Keratinocyte (primary cell): ENCODE measurements at regions not wholly inside any gene's neighbourhood (a gene's known extent, or its start where the extent isn't known, plus 50 kb on each side); places are given as distances from the start of the nearest gene placed in this dataset.

ENCODE experiments used
- DNase-seq: peaks from one replicate; pipeline ENCODE4 v3.0.0-alpha.2; 2011; ENCODE audit warnings: low read depth, missing footprints, low spot score
- FAIRE-seq: peaks from 2 replicates; lab custom pipeline; 2011; peaks lifted over from hg19 to GRCh38; lab: Jason Lieb, UNC
- H2AFZ ChIP-seq: 2 replicates; pipeline ENCODE4 v1.6.0; 2012; ENCODE audit warnings: low read length, control low read depth, inconsistent platforms; ENCODE audit not compliant: control insufficient read depth
- H3K27ac ChIP-seq: 2 replicates; pipeline ENCODE4 v1.5.1; 2011; ENCODE audit warnings: low read length; ENCODE audit not compliant: control insufficient read depth, insufficient read depth
- H3K27me3 ChIP-seq: 3 replicates; pipeline ENCODE4 v1.6.0; 2011; ENCODE audit warnings: low read length; ENCODE audit not compliant: control insufficient read depth, insufficient read depth; ENCODE audit errors: extremely low read depth
- H3K36me3 ChIP-seq, 2 experiments: 2 replicates in 1 of 2; 3 replicates in 1 of 2; pipeline ENCODE4 v1.5.1; 2011; ENCODE audit warnings: low read length in 2 of 2, mild to moderate bottlenecking in 1 of 2; ENCODE audit not compliant: control insufficient read depth in 2 of 2, insufficient read depth in 2 of 2; ENCODE audit errors: extremely low read depth in 1 of 2
- H3K4me1 ChIP-seq: 3 replicates; pipeline ENCODE4 v1.5.1; 2011; ENCODE audit warnings: low read length; ENCODE audit not compliant: control insufficient read depth, insufficient read depth; ENCODE audit errors: extremely low read depth
- H3K4me2 ChIP-seq: 3 replicates; pipeline ENCODE4 v1.6.0; 2011; ENCODE audit warnings: low read depth, low read length; ENCODE audit not compliant: control insufficient read depth, insufficient read depth; ENCODE audit errors: extremely low read depth
- H3K4me3 ChIP-seq, 3 experiments: fragments of 200-600 bp in 1 of 3; sonication (generic) in 1 of 3; 2 replicates in 2 of 3; 3 replicates in 1 of 3; pipeline ENCODE4 v1.5.1; 2011 to 2016; ENCODE audit warnings: low read length in 3 of 3, mild to moderate bottlenecking in 3 of 3, control low read depth in 2 of 3, inconsistent platforms in 1 of 3, low read depth in 1 of 3, mixed read lengths in 1 of 3, mixed run types in 1 of 3, moderate library complexity in 1 of 3; ENCODE audit not compliant: control insufficient read depth in 2 of 3, insufficient read depth in 2 of 3; ENCODE audit errors: extremely low read depth in 1 of 3
- H3K79me2 ChIP-seq: 2 replicates; pipeline ENCODE4 v1.6.0; 2012; ENCODE audit warnings: low read length; ENCODE audit not compliant: control insufficient read depth, insufficient read depth
- H3K9ac ChIP-seq: 3 replicates; pipeline ENCODE4 v1.6.0; 2011; ENCODE audit warnings: low read length; ENCODE audit not compliant: control insufficient read depth, insufficient read depth; ENCODE audit errors: extremely low read depth
- H3K9me1 ChIP-seq: 3 replicates; pipeline ENCODE4 v1.6.0; 2011; ENCODE audit warnings: low read length; ENCODE audit not compliant: control insufficient read depth, insufficient read depth; ENCODE audit errors: extremely low read depth
- H3K9me3 ChIP-seq: 2 replicates; pipeline ENCODE4 v1.5.1; 2012; ENCODE audit warnings: low read depth, low read length; ENCODE audit not compliant: control insufficient read depth
- H4K20me1 ChIP-seq: 3 replicates; pipeline ENCODE4 v1.6.0; 2011; ENCODE audit warnings: low read length; ENCODE audit not compliant: control insufficient read depth, insufficient read depth; ENCODE audit errors: extremely low read depth
- CTCF ChIP-seq, 3 experiments: IDR thresholded peaks in 1 of 3; conservative IDR thresholded peaks in 1 of 3; optimal IDR thresholded peaks in 1 of 3; 2 replicates in 2 of 3; 3 replicates in 1 of 3; pipeline versions ENCODE3 to v1.5.1; 2011; ENCODE audit warnings: low read length in 3 of 3, mild to moderate bottlenecking in 3 of 3, moderate library complexity in 2 of 3, control low read depth in 1 of 3, inconsistent platforms in 1 of 3; ENCODE audit not compliant: insufficient read depth in 2 of 3; ENCODE audit errors: extremely low read depth in 1 of 3
- EZH2 ChIP-seq: IDR thresholded peaks from one replicate; pipeline ENCODE4 v1.6.1; 2012; ENCODE audit warnings: inconsistent platforms, mild to moderate bottlenecking, low read length, moderate library complexity
- dilution Hi-C: fragments of 300-500 bp; cut with MboI; formaldehyde crosslinking; loops from one replicate; pipeline ENCODE4 v1.7.0; 2020; ENCODE audit warnings: low sequenced_read_pairs; ENCODE audit not compliant: extremely low pct_ligation_motif_present

GRCh38 chr21:16285605-16286126, 555.9 kb downstream of the USP25 start:
- H3K27ac ChIP-seq = no peak overlapping the region
- H3K4me1 ChIP-seq = no peaks in the 10 kb centered on the region
- FAIRE-seq = no peak
- no peaks in the 10 kb centered on the region for H3K9me1 ChIP-seq
- H3K4me3 ChIP-seq = no peak overlapping the region
- H3K79me2 ChIP-seq = no peaks in the 10 kb centered on the region
- DNase-seq = no peak
- dilution Hi-C loops = no loop called here
- no peaks in the 10 kb centered on the region for H3K27me3 ChIP-seq
- no peaks in the 10 kb centered on the region for H4K20me1 ChIP-seq
- no peak overlapping the region for H2AFZ ChIP-seq
- no peak for TF ChIP-seq EZH2
- TF ChIP-seq CTCF (optimal IDR thresholded peaks at IDR 0.05 in 1 of 3, IDR thresholded peaks at IDR 0.05 in 1 of 3, conservative IDR thresholded peaks at IDR 0.05 in 1 of 3; ENCODE audit: extremely low read depth in 1 of 3, insufficient read depth in 2 of 3, low read length in 3 of 3) = no peak
- H3K36me3 ChIP-seq = no peaks in the 10 kb centered on the region
- no peaks in the 10 kb centered on the region for H3K9me3 ChIP-seq
- no peak overlapping the region for H3K4me2 ChIP-seq
- H3K9ac ChIP-seq = no peak overlapping the region

- Histone ChIP-seq H3K4me3 (no peak overlapping the region), H3K4me2 (no peak overlapping the region), H3K27me3 (no peaks in the 10 kb centered on the region), H3K9ac (no peak overlapping the region), H3K4me1 (no peaks in the 10 kb centered on the region), H2AFZ (no peak overlapping the region), H3K27ac (no peak overlapping the region), H3K36me3 (no peaks in the 10 kb centered on the region), H3K9me3 (no peaks in the 10 kb centered on the region), H3K79me2 (no peaks in the 10 kb centered on the region), H3K9me1 (no peaks in the 10 kb centered on the region), H4K20me1 (no peaks in the 10 kb centered on the region)
- FAIRE-seq (no peak), DNase-seq (no peak)
- TF ChIP-seq EZH2 (no peak), CTCF (optimal IDR thresholded peaks at IDR 0.05 in 1 of 3, IDR thresholded peaks at IDR 0.05 in 1 of 3, conservative IDR thresholded peaks at IDR 0.05 in 1 of 3; ENCODE audit: extremely low read depth in 1 of 3, insufficient read depth in 2 of 3, low read length in 3 of 3) (no peak)
- dilution Hi-C loops = no loop called here
These were observed 557.3 kb downstream of the USP25 start for GRCh38 chr21:16287046-16287445.
